ENCODE measurements at regions not wholly inside any gene's neighbourhood (a gene's known extent, or its start where the extent isn't known, plus 50 kb on each side); places are given as distances from the start of the nearest gene placed in this dataset.
"Not testable (repeated sequence)": the region's sequence is repeated elsewhere in the genome, so short reads cannot be mapped to it uniquely, and the experiment has no call there.

GRCh38 chr12:92381856-92382255 lies 236.2 kb upstream of the BTG1 start:
- no peaks in the 10 kb centered on the region for H3K27me3 ChIP-seq (ENCODE audit: control insufficient read depth, insufficient read depth, low read length)
- DNase-seq (ENCODE audit: low read depth, low spot score) = no peak
- BruUV-seq (replicated peaks) = no TSS peak
- POLR2A ChIA-PET = no interaction called here
- no peak for TF ChIP-seq REST (IDR thresholded peaks at IDR 0.05; ENCODE audit: insufficient read depth in 1 of 2, low read depth in 2 of 2, low read length in 1 of 2)
- TF ChIP-seq TCF7L2 (IDR thresholded peaks at IDR 0.05; ENCODE audit: low read depth, low read length) = no peak
- TF ChIP-seq SIN3A (IDR thresholded peaks at IDR 0.05; ENCODE audit: borderline replicate concordance, insufficient read depth, low read depth, low read length) = no peak
- TF ChIP-seq CTCF (IDR thresholded peaks at IDR 0.05) = no peak
- TF ChIP-seq POLR2AphosphoS5 (IDR thresholded peaks at IDR 0.05; ENCODE audit: low read depth, low read length) = no peak
- no peaks in the 10 kb centered on the region for H3K36me3 ChIP-seq (ENCODE audit: control insufficient read depth, insufficient read depth, low read length)
- intact Hi-C loops (cut with micrococcal nuclease; ENCODE audit: unreplicated experiment) (no loop called here), in situ Hi-C loops (cut with HindIII; ENCODE audit: low pct_unique_long_range_greater_than_20kb, low sequenced_read_pairs) (no loop called here)
- CTCF ChIA-PET = no interaction called here
- no peak overlapping the region for H3K27ac ChIP-seq (ENCODE audit: low read length)
- H3K9me3 ChIP-seq (ENCODE audit: control insufficient read depth, insufficient read depth, low read depth, low read length) = no peaks in the 10 kb centered on the region
- no peak for ATAC-seq
- no peak overlapping the region for H3K4me3 ChIP-seq (ENCODE audit: low read depth in 2 of 2, low read length in 2 of 2)
- H3K4me1 ChIP-seq (ENCODE audit: control insufficient read depth, insufficient read depth, low read length) = no peaks in the 10 kb centered on the region

- no peak overlapping the region for H3K27ac ChIP-seq (ENCODE audit: low read length)
- no peaks in the 10 kb centered on the region for H3K36me3 ChIP-seq (ENCODE audit: control insufficient read depth, insufficient read depth, low read length)
- intact Hi-C loops (cut with micrococcal nuclease; ENCODE audit: unreplicated experiment) = no loop called here
- no peaks in the 10 kb centered on the region for H3K27me3 ChIP-seq (ENCODE audit: control insufficient read depth, insufficient read depth, low read length)
- TF ChIP-seq CTCF (IDR thresholded peaks at IDR 0.05) (no peak), TCF7L2 (IDR thresholded peaks at IDR 0.05; ENCODE audit: low read depth, low read length) (no peak), POLR2AphosphoS5 (IDR thresholded peaks at IDR 0.05; ENCODE audit: low read depth, low read length) (no peak), REST (IDR thresholded peaks at IDR 0.05; ENCODE audit: insufficient read depth in 1 of 2, low read depth in 2 of 2, low read length in 1 of 2) (no peak), SIN3A (IDR thresholded peaks at IDR 0.05; ENCODE audit: borderline replicate concordance, insufficient read depth, low read depth, low read length) (no peak)
- ChIA-PET CTCF (no interaction called here), POLR2A (no interaction called here)
- DNase-seq (ENCODE audit: low read depth, low spot score) (no peak), ATAC-seq (no peak)
- in situ Hi-C loops (cut with HindIII; ENCODE audit: low pct_unique_long_range_greater_than_20kb, low sequenced_read_pairs) = no loop called here
- BruUV-seq (replicated peaks) = no TSS peak
- H3K9me3 ChIP-seq (ENCODE audit: control insufficient read depth, insufficient read depth, low read depth, low read length) = no peaks in the 10 kb centered on the region
- no peaks in the 10 kb centered on the region for H3K4me1 ChIP-seq (ENCODE audit: control insufficient read depth, insufficient read depth, low read length)
- no peak overlapping the region for H3K4me3 ChIP-seq (ENCODE audit: low read depth in 2 of 2, low read length in 2 of 2)
Measured at GRCh38 chr12:92378682-92379479, 233.2 kb upstream of the BTG1 start.

GRCh38 chr12:92375504-92375903 lies 229.9 kb upstream of the BTG1 start:
- H3K4me3 ChIP-seq (ENCODE audit: low read depth in 2 of 2, low read length in 2 of 2); H3K36me3 ChIP-seq (ENCODE audit: control insufficient read depth, insufficient read depth, low read length); DNase-seq (ENCODE audit: low read depth, low spot score); POLR2A ChIA-PET; H3K4me1 ChIP-seq (ENCODE audit: control insufficient read depth, insufficient read depth, low read length); BruUV-seq (replicated peaks); in situ Hi-C loops (cut with HindIII; ENCODE audit: low pct_unique_long_range_greater_than_20kb, low sequenced_read_pairs); H3K27me3 ChIP-seq (ENCODE audit: control insufficient read depth, insufficient read depth, low read length); intact Hi-C loops (cut with micrococcal nuclease; ENCODE audit: unreplicated experiment); CTCF ChIA-PET; H3K9me3 ChIP-seq (ENCODE audit: control insufficient read depth, insufficient read depth, low read depth, low read length); H3K27ac ChIP-seq (ENCODE audit: low read length); ATAC-seq: not testable (repeated sequence)
